Sigmoid colon (tissue), 6 donors: ENCODE measurements at regions not wholly inside any gene's neighbourhood (a gene's known extent, or its start where the extent isn't known, plus 50 kb on each side); places are given as distances from the start of the nearest gene placed in this dataset.

Experiments used
- DNase-seq: peaks from one replicate; pipeline ENCODE4 v3.0.0-alpha.2; 2019
- H3K27ac ChIP-seq, 4 donors: fragments of 200-600 bp; sonication (generic); one replicate each; pipeline ENCODE4 v1.5.1; 2016 to 2019; ENCODE audit warnings: mild to moderate bottlenecking in 1 of 4
- H3K27me3 ChIP-seq, 3 donors: fragments of 200-600 bp; sonication (generic); one replicate each; pipeline ENCODE4 v1.5.1; 2019; ENCODE audit warnings: mild to moderate bottlenecking in 1 of 3
- H3K36me3 ChIP-seq, 4 donors: fragments of 200-600 bp; sonication (generic); one replicate each; pipeline ENCODE4 v1.5.1; 2016 to 2019
- H3K4me1 ChIP-seq, 4 donors: fragments of 200-600 bp; sonication (generic); one replicate each; pipeline ENCODE4 v1.5.1; 2017 to 2019
- H3K4me3 ChIP-seq, 4 donors: fragments of 200-600 bp; sonication (generic); one replicate each; pipeline ENCODE4 v1.5.1; 2017 to 2019; ENCODE audit warnings: mild to moderate bottlenecking in 2 of 4, moderate library complexity in 1 of 4
- H3K9me3 ChIP-seq, 4 donors: fragments of 200-600 bp in 3 of 4; sonication (generic) in 3 of 4; one replicate each; pipeline versions ENCODE4 v1.5.1 to v1.6.1; 2013 to 2019
- EP300 ChIP-seq, 4 donors: sonication (generic); formaldehyde crosslinking; IDR thresholded peaks; one replicate each; pipeline ENCODE4 v1.6.1; 2017; ENCODE audit warnings: antibody characterized with exemption in 4 of 4
- POLR2A ChIP-seq, 2 donors: fragments of 450-650 bp; IDR thresholded peaks; one replicate each; pipeline ENCODE4 v1.6.1; 2016; ENCODE audit warnings: antibody characterized with exemption in 2 of 2, mild to moderate bottlenecking in 2 of 2, moderate library complexity in 2 of 2
- POLR2AphosphoS5 ChIP-seq, 4 donors: sonication (generic); formaldehyde crosslinking; IDR thresholded peaks; one replicate each; pipeline ENCODE4 v1.6.1; 2017; ENCODE audit warnings: antibody characterized with exemption in 4 of 4
- WGBS, 2 donors: extraction: QIAGEN DNeasy Blood & Tissue Kit; methylation state at CpG; one replicate each; pipeline ENCODE4 v1.1.7; 2013; 5-methylcytosine and 5-hydroxymethylcytosine counted together
- intact Hi-C: fragments of 100-400 bp; cut with DNase I; formaldehyde crosslinking; loops from one replicate; pipeline ENCODE4 v1.15.1; 2023
- TF ChIP-seq, protein P1 (sequence below), 4 experiments: fragments of 450-650 bp in 3 of 4; fragments of 200-600 bp in 1 of 4; IDR thresholded peaks; one replicate each; pipeline ENCODE4 v1.5.1; 2016 to 2019; ENCODE audit warnings: antibody characterized with exemption in 4 of 4, mild to moderate bottlenecking in 3 of 4, moderate library complexity in 2 of 4
- donor health status: healthy with polysubstance abuse.
- donor health status: healthy.

DNA sequence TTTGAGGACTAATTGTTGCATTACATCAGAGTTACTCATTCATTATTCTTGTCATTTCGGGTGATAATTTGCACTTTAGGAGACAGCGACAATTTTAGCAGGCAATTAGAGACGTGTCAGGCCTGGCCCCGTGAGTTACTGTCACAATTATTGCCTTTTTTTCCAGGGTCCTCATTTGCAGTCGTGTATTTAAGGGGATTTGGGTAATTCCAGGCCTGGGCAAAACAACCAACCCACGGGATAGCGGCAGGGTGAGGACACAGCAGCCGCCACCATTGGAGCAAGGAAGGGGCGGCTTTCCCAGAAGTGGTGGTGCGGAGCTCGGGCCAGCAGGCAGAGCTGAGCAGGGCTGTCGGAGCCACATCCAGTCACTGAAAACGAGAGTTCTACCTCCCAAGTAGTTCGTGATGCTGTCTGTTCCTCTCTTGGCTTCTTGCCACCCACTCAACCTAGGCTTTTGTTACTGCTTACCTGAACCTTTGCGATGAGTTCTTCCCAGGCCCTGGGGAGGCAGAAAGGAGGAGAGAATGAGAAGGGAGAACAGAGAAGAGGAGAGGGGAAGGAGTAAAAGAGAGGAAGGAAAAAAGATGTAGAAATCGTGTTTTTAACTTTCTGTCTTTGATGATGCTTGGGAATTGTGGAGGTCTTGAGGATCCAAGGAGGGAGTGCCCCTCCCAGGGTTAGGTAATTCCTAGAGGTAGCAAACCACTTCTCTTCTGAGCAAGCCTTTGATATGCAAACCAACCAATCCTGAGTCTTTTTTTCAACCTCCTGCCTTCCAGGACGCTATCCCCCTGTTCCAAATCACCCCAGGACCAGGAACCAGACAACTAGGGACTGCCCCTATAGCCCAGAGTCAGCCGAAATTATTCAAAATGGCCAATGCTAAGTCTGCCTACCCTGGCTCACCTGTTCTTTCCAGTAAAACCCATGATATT is 236.1 kb downstream of the MIAT start:
- Histone ChIP-seq H3K27me3 (no peaks in the 10 kb centered on the region), H3K9me3 (no peaks in the 10 kb centered on the region), H3K27ac (peak overlapping the region in 3 of 4 donors; percentile 75 to 79 (median 76)), H3K4me3 (no peak overlapping the region), H3K4me1 (peaks cover 0 to 41% (median 27%) of the 10 kb centered on the region in 4 donors), H3K36me3 (no peaks in the 10 kb centered on the region)
- no peak for DNase-seq
- 58 to 75% methylated on average over 18 of the region's 18 CpGs for WGBS, 2 donors
- TF ChIP-seq EP300 (IDR thresholded peaks at IDR 0.05) (no peak), POLR2AphosphoS5 (IDR thresholded peaks at IDR 0.05) (no peak), POLR2A (IDR thresholded peaks at IDR 0.05) (no peak)
- TF ChIP-seq, protein P1, sequence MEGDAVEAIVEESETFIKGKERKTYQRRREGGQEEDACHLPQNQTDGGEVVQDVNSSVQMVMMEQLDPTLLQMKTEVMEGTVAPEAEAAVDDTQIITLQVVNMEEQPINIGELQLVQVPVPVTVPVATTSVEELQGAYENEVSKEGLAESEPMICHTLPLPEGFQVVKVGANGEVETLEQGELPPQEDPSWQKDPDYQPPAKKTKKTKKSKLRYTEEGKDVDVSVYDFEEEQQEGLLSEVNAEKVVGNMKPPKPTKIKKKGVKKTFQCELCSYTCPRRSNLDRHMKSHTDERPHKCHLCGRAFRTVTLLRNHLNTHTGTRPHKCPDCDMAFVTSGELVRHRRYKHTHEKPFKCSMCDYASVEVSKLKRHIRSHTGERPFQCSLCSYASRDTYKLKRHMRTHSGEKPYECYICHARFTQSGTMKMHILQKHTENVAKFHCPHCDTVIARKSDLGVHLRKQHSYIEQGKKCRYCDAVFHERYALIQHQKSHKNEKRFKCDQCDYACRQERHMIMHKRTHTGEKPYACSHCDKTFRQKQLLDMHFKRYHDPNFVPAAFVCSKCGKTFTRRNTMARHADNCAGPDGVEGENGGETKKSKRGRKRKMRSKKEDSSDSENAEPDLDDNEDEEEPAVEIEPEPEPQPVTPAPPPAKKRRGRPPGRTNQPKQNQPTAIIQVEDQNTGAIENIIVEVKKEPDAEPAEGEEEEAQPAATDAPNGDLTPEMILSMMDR (IDR thresholded peaks at IDR 0.05): no peak
- intact Hi-C loops: loop anchor here (5.0 kb wide), 1 partner anchor 99 kb away; no protein-coding TSS in a partner anchor

DNA sequence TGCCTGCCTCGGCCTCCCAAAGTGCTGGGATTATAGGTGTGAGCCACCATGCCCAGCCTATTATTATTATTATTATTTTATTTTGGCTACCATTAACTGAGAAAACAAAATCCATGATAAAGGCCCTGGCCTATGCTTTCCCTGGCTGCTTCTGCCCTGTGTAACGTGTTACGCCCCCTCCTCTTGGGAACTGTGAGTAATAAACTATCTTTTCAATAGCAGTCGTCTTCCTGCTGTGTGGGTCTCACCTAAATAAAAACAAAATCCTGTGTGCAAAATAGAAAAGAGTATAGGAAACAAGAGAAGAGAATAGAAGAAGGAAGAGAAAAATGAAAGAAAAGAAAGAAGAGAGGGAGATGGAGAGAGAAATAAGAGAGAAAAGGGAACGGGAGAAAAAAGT is 237.0 kb downstream of the MIAT start:
- no peak overlapping the region for H3K4me3 ChIP-seq
- TF ChIP-seq POLR2A (IDR thresholded peaks at IDR 0.05): no peak
- TF ChIP-seq, protein P1 (IDR thresholded peaks at IDR 0.05): no peak
- TF ChIP-seq EP300 (IDR thresholded peaks at IDR 0.05): no peak
- TF ChIP-seq POLR2AphosphoS5 (IDR thresholded peaks at IDR 0.05): no peak
- intact Hi-C loops: loop anchor here (5.0 kb wide), 1 partner anchor 98 kb away; no protein-coding TSS in a partner anchor
- no peaks in the 10 kb centered on the region for H3K27me3 ChIP-seq
- H3K9me3 ChIP-seq: no peaks in the 10 kb centered on the region
- H3K36me3 ChIP-seq: no peaks in the 10 kb centered on the region
- peaks cover 0 to 41% (median 27%) of the 10 kb centered on the region in 4 donors for H3K4me1 ChIP-seq
- WGBS, 2 donors: 78 to 82% methylated on average over 5 of the region's 5 CpGs
- DNase-seq: no peak
- H3K27ac ChIP-seq: peak overlapping the region; percentile 26 to 79 (median 76)

DNA sequence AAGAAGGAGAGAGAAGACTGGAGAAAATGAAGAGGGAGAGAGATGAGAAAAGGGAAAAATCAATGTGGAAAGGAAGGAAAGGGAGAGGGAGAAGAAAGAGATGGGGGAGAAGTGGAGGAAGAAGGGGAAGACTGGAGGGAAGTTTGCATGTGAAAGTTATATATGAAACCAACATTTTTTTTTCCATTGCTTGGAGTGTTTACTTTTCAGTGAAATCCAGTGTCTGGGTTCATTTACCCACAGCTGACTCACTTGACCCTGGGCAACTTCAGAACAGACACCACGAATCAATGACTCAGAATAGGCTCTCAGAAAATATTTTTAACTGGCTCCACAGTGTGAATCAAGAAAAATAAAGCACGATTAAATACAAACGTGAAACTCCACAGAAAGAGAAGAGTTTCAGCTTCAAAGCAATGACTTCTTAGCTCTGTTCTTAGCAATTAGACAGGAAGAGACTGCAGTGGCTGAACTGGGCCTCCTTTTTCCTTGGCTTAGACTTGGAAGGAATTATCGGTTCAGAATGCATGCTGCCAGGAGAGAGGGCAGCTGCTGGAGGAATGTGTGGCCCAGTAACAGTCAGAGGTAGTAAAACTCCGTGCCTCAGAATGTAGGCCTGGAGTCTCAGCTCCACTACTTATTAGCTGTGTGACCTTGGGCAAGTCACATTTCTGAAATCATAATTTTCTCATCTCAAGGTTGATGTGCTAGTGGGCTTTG is 237.5 kb downstream of the MIAT start:
- DNase-seq: no peak
- no peaks in the 10 kb centered on the region for H3K36me3 ChIP-seq
- WGBS, 2 donors: 45 to 53% methylated on average over 5 of the region's 5 CpGs
- no peaks in the 10 kb centered on the region for H3K9me3 ChIP-seq
- TF ChIP-seq, protein P1 (IDR thresholded peaks at IDR 0.05): no peak
- TF ChIP-seq POLR2A (IDR thresholded peaks at IDR 0.05): no peak
- no peak for TF ChIP-seq EP300 (IDR thresholded peaks at IDR 0.05)
- TF ChIP-seq POLR2AphosphoS5 (IDR thresholded peaks at IDR 0.05): peak in 2 of 4 donors; percentile 31 to 32
- peaks cover 0 to 41% (median 27%) of the 10 kb centered on the region in 4 donors for H3K4me1 ChIP-seq
- no peaks in the 10 kb centered on the region for H3K27me3 ChIP-seq
- intact Hi-C loops: loop anchor here (5.0 kb wide), 1 partner anchor 97 kb away; no protein-coding TSS in a partner anchor
- H3K4me3 ChIP-seq: no peak overlapping the region
- peak overlapping the region; percentile 26 to 79 (median 76) for H3K27ac ChIP-seq

DNA sequence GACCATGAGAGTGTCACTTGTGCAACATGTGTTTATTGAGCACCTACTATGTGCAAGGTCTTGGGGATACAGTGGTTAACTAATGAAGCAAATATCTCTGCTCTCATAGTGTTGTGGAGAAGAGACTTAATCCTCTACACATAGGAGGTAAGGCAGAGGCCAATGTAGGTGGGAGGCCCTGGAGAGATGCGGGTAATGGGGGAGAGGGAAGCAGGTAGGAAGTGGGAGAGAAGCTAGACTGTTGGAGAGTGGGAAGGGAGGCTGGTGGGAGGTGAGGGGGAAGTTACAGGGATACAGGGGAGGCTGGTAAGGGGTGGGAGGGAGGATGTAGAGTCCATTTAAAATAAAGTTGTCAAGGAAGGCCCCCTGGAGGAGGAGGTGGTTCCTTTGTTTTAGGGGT is 240.0 kb downstream of the MIAT start:
- intact Hi-C loops: no loop called here
- Histone ChIP-seq H3K4me3 (no peak overlapping the region), H3K9me3 (no peaks in the 10 kb centered on the region), H3K27me3 (no peaks in the 10 kb centered on the region), H3K27ac (no peak overlapping the region), H3K4me1 (peaks cover 0 to 36% (median 22%) of the 10 kb centered on the region in 4 donors), H3K36me3 (no peaks in the 10 kb centered on the region)
- TF ChIP-seq, protein P1 (IDR thresholded peaks at IDR 0.05): no peak
- TF ChIP-seq EP300 (IDR thresholded peaks at IDR 0.05) (no peak), POLR2A (IDR thresholded peaks at IDR 0.05) (no peak), POLR2AphosphoS5 (IDR thresholded peaks at IDR 0.05) (no peak)
- WGBS, 2 donors: 80 to 85% methylated on average over 1 of the region's 1 CpG
- DNase-seq: no peak
